ENCODE measurements at regions not wholly inside any gene's neighbourhood (a gene's known extent, or its start where the extent isn't known, plus 50 kb on each side); places are given as distances from the start of the nearest gene placed in this dataset.

DNA sequence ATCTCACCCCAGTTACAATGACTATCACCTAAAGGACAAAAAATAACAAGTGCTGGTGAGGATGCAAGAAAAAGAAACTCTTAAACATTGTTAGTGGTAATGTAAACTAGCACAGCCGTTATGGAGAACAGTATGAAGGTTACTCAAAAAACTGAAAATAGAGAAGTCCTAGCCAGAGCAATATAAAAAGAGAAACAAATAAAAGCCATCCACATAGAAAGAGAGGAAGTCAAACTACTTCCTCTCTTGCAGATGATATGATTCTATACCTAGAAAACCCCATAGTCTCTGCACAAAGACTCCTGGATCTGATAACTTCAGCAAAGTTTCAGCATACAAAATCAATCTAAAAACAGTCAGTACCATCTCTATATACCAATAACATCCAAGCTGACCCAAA lies 221.5 kb upstream of the FAM174A start:
- H4K20me1 ChIP-seq (replicated peaks in 1 of 2; ENCODE audit: control insufficient read depth in 1 of 2, insufficient read depth in 2 of 2, low read length in 2 of 2): no peaks in the 10 kb centered on the region
- H2AK5ac ChIP-seq (ENCODE audit: low read depth, low read length): no peak overlapping the region
- FAIRE-seq: no peak
- H2BK5ac ChIP-seq (ENCODE audit: low read depth, low read length): no peak overlapping the region
- H4K5ac ChIP-seq (ENCODE audit: insufficient read length, low read depth, low read length): no peak overlapping the region
- no peak overlapping the region for H2BK15ac ChIP-seq (ENCODE audit: low read length)
- ChIA-PET CTCF (ENCODE audit: partially characterized antibody) (no interaction called here), POLR2A (ENCODE audit: partially characterized antibody) (no interaction called here)
- H3K14ac ChIP-seq (ENCODE audit: insufficient read length): no peak overlapping the region
- H3K4me3 ChIP-seq (ENCODE audit: extremely low read depth in 1 of 4, insufficient read depth in 2 of 4, low read depth in 3 of 4, low read length in 4 of 4): no peak overlapping the region
- no peak overlapping the region for H3K18ac ChIP-seq (ENCODE audit: extremely low read depth, low read length)
- 100% methylated on average over 1 of the region's 1 CpG; no CpG with 5 or more reads in 1 of the 2 experiments for WGBS, 2 experiments (ENCODE audit: extremely low coverage in 1 of 2, insufficient coverage in 1 of 2, insufficient read length in 1 of 2, insufficient replicate concordance in 2 of 2, low coverage in 1 of 2, low lambda C conversion rate in 2 of 2, missing lambda C conversion rate in 1 of 2)
- no peak overlapping the region for H3K56ac ChIP-seq (replicated peaks; ENCODE audit: insufficient read length, low read depth, low read length)
- H4K91ac ChIP-seq (replicated peaks; ENCODE audit: insufficient read length, low read length): no peak overlapping the region
- no peak overlapping the region for H2BK120ac ChIP-seq (replicated peaks; ENCODE audit: low read depth, low read length)
- H3K79me2 ChIP-seq (ENCODE audit: control insufficient read depth in 1 of 2, insufficient read depth in 2 of 2, low read length in 2 of 2): no peaks in the 10 kb centered on the region
- H4K8ac ChIP-seq (ENCODE audit: extremely low read depth, insufficient read depth, low read length): no peak overlapping the region
- H3K27ac ChIP-seq (ENCODE audit: low read depth, low read length): no peak overlapping the region
- no peaks in the 10 kb centered on the region for H3K79me1 ChIP-seq (ENCODE audit: low read depth, low read length)
- H3K23me2 ChIP-seq (ENCODE audit: low read depth, low read length): no peaks in the 10 kb centered on the region
- no peak overlapping the region for H2AFZ ChIP-seq (ENCODE audit: low read length)
- H2BK20ac ChIP-seq (ENCODE audit: low read length): no peak overlapping the region
- H3K4ac ChIP-seq (replicated peaks; ENCODE audit: insufficient read length, low read depth, low read length): no peak overlapping the region
- no peak for DNase-seq (ENCODE audit: low read depth in 1 of 2, low spot score in 2 of 2)
- no peak overlapping the region for H2BK12ac ChIP-seq (ENCODE audit: low read depth, low read length)
- H3K23ac ChIP-seq (ENCODE audit: insufficient read length): no peak overlapping the region
- no peak overlapping the region for H3K9ac ChIP-seq (replicated peaks in 1 of 4; ENCODE audit: extremely low read depth in 1 of 4, low read depth in 3 of 4, low read length in 3 of 4)
- peaks cover 0 to 3% of the 10 kb centered on the region in 2 experiments; a peak in 1 of 4 replicates for H3K9me3 ChIP-seq (ENCODE audit: insufficient read depth in 2 of 2, low read depth in 1 of 2, low read length in 1 of 2)
- H3K27me3 ChIP-seq (replicated peaks in 1 of 4; ENCODE audit: control insufficient read depth in 3 of 4, extremely low read depth in 1 of 4, insufficient read depth in 3 of 4, low read length in 3 of 4): no peaks in the 10 kb centered on the region
- no peak overlapping the region for H3K4me2 ChIP-seq (ENCODE audit: insufficient read depth in 1 of 2, low read depth in 2 of 2, low read length in 2 of 2)
- no peaks in the 10 kb centered on the region for H3K4me1 ChIP-seq (replicated peaks in 1 of 4; ENCODE audit: control insufficient read depth in 3 of 4, insufficient read depth in 4 of 4, low read length in 3 of 4)
- H3K36me3 ChIP-seq (ENCODE audit: control insufficient read depth in 2 of 4, insufficient read depth in 4 of 4, low read length in 3 of 4): no peaks in the 10 kb centered on the region
- TF ChIP-seq RAD21 (IDR thresholded peaks at IDR 0.05 in 1 of 2, conservative IDR thresholded peaks at IDR 0.05 in 1 of 2; ENCODE audit: low read depth in 2 of 2, low read length in 2 of 2) (no peak), TCF12 (IDR thresholded peaks at IDR 0.05; ENCODE audit: low read depth, low read length) (no peak), EGR1 (IDR thresholded peaks at IDR 0.05; ENCODE audit: borderline replicate concordance, low read depth, low read length) (no peak), JUND (IDR thresholded peaks at IDR 0.05; ENCODE audit: low read length) (no peak), CTBP2 (IDR thresholded peaks at IDR 0.05; ENCODE audit: borderline replicate concordance, insufficient read depth, insufficient read length, low read length) (no peak), POLR2A (IDR thresholded peaks at IDR 0.05; ENCODE audit: control extremely low read depth in 1 of 2, low read depth in 2 of 2, low read length in 2 of 2) (no peak), SP1 (IDR thresholded peaks at IDR 0.05; ENCODE audit: low read depth, low read length) (no peak), NRF1 (IDR thresholded peaks at IDR 0.05; ENCODE audit: low read depth, low read length) (no peak), ZNF274 (IDR thresholded peaks at IDR 0.05; ENCODE audit: borderline replicate concordance, extremely low read depth, low read length) (no peak), HDAC2 (IDR thresholded peaks at IDR 0.05; ENCODE audit: borderline replicate concordance in 1 of 2, low read depth in 2 of 2, low read length in 2 of 2) (no peak), JUN (IDR thresholded peaks at IDR 0.05; ENCODE audit: low read depth, low read length) (no peak), BRCA1 (IDR thresholded peaks at IDR 0.05; ENCODE audit: low read depth, low read length) (no peak), CBX8 (IDR thresholded peaks at IDR 0.05; ENCODE audit: borderline replicate concordance, low read depth, low read length) (no peak), BCL11A (IDR thresholded peaks at IDR 0.05; ENCODE audit: low read depth in 2 of 2, low read length in 2 of 2) (no peak), SUZ12 (IDR thresholded peaks at IDR 0.05; ENCODE audit: low read length) (no peak)

All from H1 (cell line).